ENCODE measurements at regions not wholly inside any gene's neighbourhood (a gene's known extent, or its start where the extent isn't known, plus 50 kb on each side); places are given as distances from the start of the nearest gene placed in this dataset.
A peak's percentile ranks its signal among the peaks of the same experiment; 100 is the strongest.

- DNase-seq (peak in 1 of 4 donors; percentile 41), ATAC-seq (peak; percentile 65)
- TF ChIP-seq CTCF (IDR thresholded peaks at IDR 0.05), result no peak
- intact Hi-C loops (cut with DNase I), result no loop called here
- no peaks in the 10 kb centered on the region for H3K4me1 ChIP-seq
- no peak overlapping the region for H3K4me3 ChIP-seq
- peaks cover 0 to 18% of the 10 kb centered on the region in 2 donors for H3K27me3 ChIP-seq
- H3K27ac ChIP-seq, result no peak overlapping the region
- H3K36me3 ChIP-seq, result no peaks in the 10 kb centered on the region
- no peaks in the 10 kb centered on the region for H3K9me3 ChIP-seq
These were observed 360.2 kb downstream of the PREX1 start for GRCh38 chr20:48467622-48468021.

- ATAC-seq, result no peak
- Histone ChIP-seq H3K36me3 (no peaks in the 10 kb centered on the region), H3K27me3 (peaks cover 0 to 34% of the 10 kb centered on the region in 2 donors), H3K4me3 (no peak overlapping the region), H3K4me1 (no peaks in the 10 kb centered on the region), H3K27ac (no peak overlapping the region), H3K9me3 (no peaks in the 10 kb centered on the region)
- TF ChIP-seq CTCF (IDR thresholded peaks at IDR 0.05), result no peak
- DNase-seq, result no peak
- intact Hi-C loops (cut with DNase I), result no loop called here
These were observed 362.5 kb downstream of the PREX1 start for GRCh38 chr20:48465271-48465670.

GRCh38 chr20:48463916-48464315 is 363.9 kb downstream of the PREX1 start:
- peaks cover 0 to 41% of the 10 kb centered on the region in 2 donors for H3K27me3 ChIP-seq
- no peak for TF ChIP-seq CTCF (IDR thresholded peaks at IDR 0.05)
- H3K36me3 ChIP-seq, result no peaks in the 10 kb centered on the region
- peak in 2 of 4 donors; percentile 6 to 57 for DNase-seq
- peak; percentile 39 for ATAC-seq
- H3K4me1 ChIP-seq, result no peaks in the 10 kb centered on the region
- intact Hi-C loops (cut with DNase I), result no loop called here
- H3K27ac ChIP-seq, result no peak overlapping the region
- no peaks in the 10 kb centered on the region for H3K9me3 ChIP-seq
- H3K4me3 ChIP-seq, result no peak overlapping the region

- peaks cover 0 to 49% of the 10 kb centered on the region in 2 donors for H3K27me3 ChIP-seq
- no peak overlapping the region for H3K4me3 ChIP-seq
- intact Hi-C loops (cut with DNase I), result no loop called here
- TF ChIP-seq CTCF (IDR thresholded peaks at IDR 0.05), result no peak
- H3K4me1 ChIP-seq, result no peaks in the 10 kb centered on the region
- H3K27ac ChIP-seq, result no peak overlapping the region
- no peaks in the 10 kb centered on the region for H3K9me3 ChIP-seq
- H3K36me3 ChIP-seq, result no peaks in the 10 kb centered on the region
- DNase-seq, result no peak
- no peak for ATAC-seq
These were observed 364.6 kb downstream of the PREX1 start for GRCh38 chr20:48463096-48463720.

GRCh38 chr20:48461735-48462119 is 366.1 kb downstream of the PREX1 start:
- no peak for ATAC-seq

More at GRCh38 chr20:48461735-48462119, 366.1 kb downstream of the PREX1 start:
- peaks cover 0 to 49% of the 10 kb centered on the region in 2 donors for H3K27me3 ChIP-seq
- no peak overlapping the region for H3K4me3 ChIP-seq
- no peak for DNase-seq
- no peaks in the 10 kb centered on the region for H3K4me1 ChIP-seq
- H3K9me3 ChIP-seq, result no peaks in the 10 kb centered on the region
- no peak overlapping the region for H3K27ac ChIP-seq
- no peaks in the 10 kb centered on the region for H3K36me3 ChIP-seq
- intact Hi-C loops (cut with DNase I), result no loop called here
- TF ChIP-seq CTCF (IDR thresholded peaks at IDR 0.05), result no peak
